SK-N-SH (cell line): ENCODE measurements at regions not wholly inside any gene's neighbourhood (a gene's known extent, or its start where the extent isn't known, plus 50 kb on each side); places are given as distances from the start of the nearest gene placed in this dataset.

Experiments
- CTCF ChIA-PET: fragments of 300-600, 350-600 bp; formaldehyde crosslinking; extraction: SDS; loops from one replicate; lab custom pipeline; 2021; lab: Yijun Ruan, JAX
- POLR2A ChIA-PET: fragments of 350-600 bp; sonication (Branson Sonifier 250); formaldehyde crosslinking; extraction: SDS; loops from one replicate; lab custom pipeline; 2020; ENCODE audit warnings: antibody characterized with exemption, inconsistent platforms; lab: Yijun Ruan, JAX
- DNase-seq: peaks from one replicate; pipeline ENCODE4 v3.0.0; 2012
- H2AFZ ChIP-seq: fragments of 200-600 bp; sonication (generic); 2 replicates; pipeline ENCODE4 v1.8.1; 2016; ENCODE audit warnings: antibody characterized with exemption, mild to moderate bottlenecking, low read depth
- H3F3A ChIP-seq: fragments of 200-600 bp; sonication (generic); replicated peaks from 2 replicates; pipeline ENCODE3; 2016; ENCODE audit warnings: antibody characterized with exemption, mild to moderate bottlenecking; ENCODE audit not compliant: insufficient read depth
- H3K27ac ChIP-seq, 2 experiments: fragments of 200-500 bp in 1 of 2; fragments of 200-600 bp in 1 of 2; sonication (Bioruptor generic) in 1 of 2; sonication (generic), shearing (Covaris generic) in 1 of 2; 2 replicates each; pipeline versions ENCODE4 v1.5.1 to v1.6.1; 2014 to 2016; ENCODE audit warnings: low read depth in 2 of 2, inconsistent platforms in 1 of 2, low read length in 1 of 2, mild to moderate bottlenecking in 1 of 2, mixed read lengths in 1 of 2
- H3K27me3 ChIP-seq: fragments of 200-600 bp; sonication (generic), shearing (Covaris generic); 2 replicates; pipeline ENCODE4 v1.6.1; 2016; ENCODE audit warnings: mixed run types; ENCODE audit not compliant: insufficient read depth
- H3K36me3 ChIP-seq, 2 experiments: fragments of 200-500 bp in 1 of 2; fragments of 200-600 bp in 1 of 2; sonication (Bioruptor generic) in 1 of 2; sonication (generic) in 1 of 2; replicated peaks in 1 of 2; 2 replicates each; pipeline versions ENCODE3 to v1.5.1; 2014 to 2016; ENCODE audit warnings: low read length in 1 of 2, mild to moderate bottlenecking in 1 of 2; ENCODE audit not compliant: insufficient read depth in 2 of 2, control insufficient read depth in 1 of 2
- H3K4me1 ChIP-seq, 2 experiments: fragments of 200-500 bp in 1 of 2; fragments of 200-600 bp in 1 of 2; sonication (Bioruptor generic) in 1 of 2; sonication (generic), shearing (Covaris generic) in 1 of 2; 2 replicates each; pipeline versions ENCODE4 v1.5.1 to v1.6.1; 2014 to 2016; ENCODE audit warnings: low read depth in 1 of 2, low read length in 1 of 2, mixed run types in 1 of 2; ENCODE audit not compliant: insufficient read depth in 2 of 2, control insufficient read depth in 1 of 2
- H3K4me2 ChIP-seq: fragments of 200-600 bp; sonication (generic), shearing (Covaris generic); 2 replicates; pipeline ENCODE4 v1.6.1; 2017; ENCODE audit warnings: mixed run types
- H3K4me3 ChIP-seq, 2 experiments: fragments of 200-500 bp in 1 of 2; fragments of 200-600 bp in 1 of 2; sonication (Bioruptor generic) in 1 of 2; sonication (generic), shearing (Covaris generic) in 1 of 2; 2 replicates each; pipeline versions ENCODE4 v1.5.1 to v1.8.1; 2014 to 2016; ENCODE audit warnings: low read depth in 2 of 2, inconsistent platforms in 1 of 2, low read length in 1 of 2, mild to moderate bottlenecking in 1 of 2, mixed read lengths in 1 of 2, moderate library complexity in 1 of 2
- H3K79me2 ChIP-seq: fragments of 200-600 bp; sonication (generic); 2 replicates; pipeline ENCODE4 v1.8.1; 2017; ENCODE audit warnings: mild to moderate bottlenecking; ENCODE audit not compliant: insufficient read depth
- H3K9ac ChIP-seq: fragments of 200-600 bp; sonication (generic); 2 replicates; pipeline ENCODE4 v1.6.1; 2017; ENCODE audit warnings: mixed run types
- H3K9me2 ChIP-seq: fragments of 200-600 bp; sonication (generic); 2 replicates; pipeline ENCODE4 v1.6.1; 2017; ENCODE audit warnings: mixed run types
- H3K9me3 ChIP-seq: fragments of 200-600 bp; sonication (generic); 2 replicates; pipeline ENCODE4 v1.6.1; 2017; ENCODE audit warnings: mixed run types, mild to moderate bottlenecking, moderate library complexity
- H4K20me1 ChIP-seq: fragments of 200-600 bp; sonication (generic); 2 replicates; pipeline ENCODE4 v1.6.1; 2017; ENCODE audit warnings: mild to moderate bottlenecking, mixed run types; ENCODE audit not compliant: insufficient read depth
- CHD2 ChIP-seq: fragments of 150-350 bp; IDR thresholded peaks from 2 replicates; pipeline ENCODE4 v1.6.1; 2018; ENCODE audit warnings: low read length; ENCODE audit not compliant: partially characterized antibody
- ELF1 ChIP-seq: IDR thresholded peaks from 2 replicates; pipeline ENCODE4 v1.4.0; 2012
- EP300 ChIP-seq, 2 experiments: IDR thresholded peaks; 2 replicates each; pipeline versions ENCODE4 v1.4.0 to v1.6.1; 2012; ENCODE audit warnings: borderline replicate concordance in 1 of 2, low read depth in 1 of 2, low read length in 1 of 2
- FOXJ3 ChIP-seq: sonication (generic); formaldehyde crosslinking; IDR thresholded peaks from 2 replicates; pipeline ENCODE4 v1.5.1; 2020; ENCODE audit warnings: mild to moderate bottlenecking, missing genetic modification reagents
- GABPA ChIP-seq: IDR thresholded peaks from 2 replicates; pipeline ENCODE4 v1.4.0; 2012; ENCODE audit warnings: low read depth, mild to moderate bottlenecking
- GATA2 ChIP-seq: sonication (generic); formaldehyde crosslinking; IDR thresholded peaks from 2 replicates; pipeline ENCODE4 v1.5.0; 2020; ENCODE audit warnings: mild to moderate bottlenecking, missing genetic modification reagents
- JUND ChIP-seq: IDR thresholded peaks from 2 replicates; pipeline ENCODE4 v1.4.0; 2012
- MXI1 ChIP-seq: IDR thresholded peaks from 2 replicates; pipeline ENCODE4 v1.6.1; 2012; ENCODE audit warnings: mild to moderate bottlenecking, low read depth, low read length, improper control_type of control experiment
- NFIC ChIP-seq: IDR thresholded peaks from 2 replicates; pipeline ENCODE4 v1.4.0; 2012; ENCODE audit warnings: borderline replicate concordance
- NRF1 ChIP-seq: IDR thresholded peaks from 2 replicates; pipeline ENCODE4 v1.6.1; 2012; ENCODE audit warnings: low read depth, mild to moderate bottlenecking, low read length
- PBX3 ChIP-seq: IDR thresholded peaks from 2 replicates; pipeline ENCODE4; 2012
- POLR2AphosphoS5 ChIP-seq: IDR thresholded peaks from 2 replicates; pipeline ENCODE4 v1.6.1; 2012; ENCODE audit warnings: low read depth, low read length
- RCOR1 ChIP-seq: fragments of 150-350 bp; IDR thresholded peaks from 2 replicates; pipeline ENCODE4 v1.6.1; 2017; ENCODE audit warnings: antibody characterized with exemption, low read length
- REST ChIP-seq: IDR thresholded peaks from 2 replicates; pipeline ENCODE4 v1.6.1; 2012; ENCODE audit warnings: mild to moderate bottlenecking, low read depth, low read length, moderate library complexity
- RFX5 ChIP-seq: IDR thresholded peaks from 2 replicates; pipeline ENCODE4 v1.6.1; 2012; ENCODE audit warnings: mild to moderate bottlenecking, improper control_type of control experiment, low read length
- RXRA ChIP-seq: IDR thresholded peaks from 2 replicates; pipeline ENCODE4 v1.4.0; 2012; ENCODE audit warnings: low read depth, mild to moderate bottlenecking, borderline replicate concordance
- SIN3A ChIP-seq: IDR thresholded peaks from 2 replicates; pipeline ENCODE4 v1.6.1; 2012; ENCODE audit warnings: low read depth, mild to moderate bottlenecking, low read length, moderate library complexity, borderline replicate concordance
- SMC3 ChIP-seq: IDR thresholded peaks from 2 replicates; pipeline ENCODE4 v1.6.1; 2012; ENCODE audit warnings: low read depth, low read length, improper control_type of control experiment
- TEAD4 ChIP-seq: IDR thresholded peaks from 2 replicates; pipeline ENCODE4 v1.4.0; 2012; ENCODE audit warnings: mild to moderate bottlenecking, borderline replicate concordance; ENCODE audit not compliant: insufficient read depth
- USF2 ChIP-seq: fragments of 150-350 bp; IDR thresholded peaks from 2 replicates; pipeline ENCODE4 v1.6.1; 2017; ENCODE audit warnings: antibody characterized with exemption, low read length, low read depth, borderline replicate concordance
- YY1 ChIP-seq: IDR thresholded peaks from 2 replicates; pipeline ENCODE4 v1.4.0; 2012; ENCODE audit warnings: low read depth, mild to moderate bottlenecking
- WGBS: methylation state at CpG from one replicate; pipeline ENCODE4 v1.1.6; 2017; ENCODE audit warnings: low lambda C conversion rate; 5-methylcytosine and 5-hydroxymethylcytosine counted together

GRCh38 chr7:159227433-159227832, 82.8 kb upstream of the VIPR2 start:
- no peaks in the 10 kb centered on the region for H3K79me2 ChIP-seq
- no peak overlapping the region for H2AFZ ChIP-seq
- 22% methylated on average over 5 of the region's 5 CpGs for WGBS
- no peaks in the 10 kb centered on the region for H4K20me1 ChIP-seq
- H3K27me3 ChIP-seq, result no peaks in the 10 kb centered on the region
- H3K36me3 ChIP-seq, result no peaks in the 10 kb centered on the region
- DNase-seq, result no peak
- CTCF ChIA-PET, result no interaction called here
- POLR2A ChIA-PET, result no interaction called here
- H3K9me3 ChIP-seq, result peaks cover 9% of the 10 kb centered on the region
- no peaks in the 10 kb centered on the region for H3K9me2 ChIP-seq
- no peaks in the 10 kb centered on the region for H3F3A ChIP-seq
- peaks cover 0 to 21% of the 10 kb centered on the region in 2 experiments; a peak in 2 of 4 replicates for H3K4me1 ChIP-seq
- no peak overlapping the region for H3K9ac ChIP-seq
- H3K4me3 ChIP-seq, result no peak overlapping the region
- TF ChIP-seq GATA2 (CRISPR knock-in tag) (no peak), EP300 (IDR thresholded peaks at IDR 0.05; ENCODE audit: borderline replicate concordance in 1 of 2, low read depth in 1 of 2, low read length in 1 of 2) (no peak), RXRA (no peak), TEAD4 (no peak), SMC3 (no peak), YY1 (no peak), PBX3 (no peak), RCOR1 (no peak), USF2 (no peak), FOXJ3 (CRISPR knock-in tag) (no peak), CHD2 (no peak), GABPA (no peak), RFX5 (no peak)
- H3K4me2 ChIP-seq, result no peak overlapping the region
- H3K27ac ChIP-seq, result no peak overlapping the region

- Histone ChIP-seq H3K27ac (peak overlapping the region in 1 of 2 experiments; percentile 60; a peak in 2 of 4 replicates), H3K9me3 (peaks cover 9% of the 10 kb centered on the region), H3F3A (no peaks in the 10 kb centered on the region), H3K79me2 (no peaks in the 10 kb centered on the region), H3K9me2 (no peaks in the 10 kb centered on the region), H3K27me3 (no peaks in the 10 kb centered on the region), H3K36me3 (no peaks in the 10 kb centered on the region), H3K9ac (no peak overlapping the region), H3K4me2 (no peak overlapping the region), H3K4me1 (peaks cover 0 to 21% of the 10 kb centered on the region in 2 experiments; a peak in 2 of 4 replicates), H3K4me3 (no peak overlapping the region), H4K20me1 (no peaks in the 10 kb centered on the region), H2AFZ (no peak overlapping the region)
- 14% methylated on average over 6 of the region's 6 CpGs for WGBS
- CTCF ChIA-PET, result interaction anchor here (1.0 to 2.0 kb wide), 3 partner anchors 9 to 250 kb away, joined by 3 to 7 read pairs (median 4); no protein-coding TSS in a partner anchor
- POLR2A ChIA-PET, result no interaction called here
- DNase-seq, result peak; percentile 63
- TF ChIP-seq EP300 (IDR thresholded peaks at IDR 0.05; ENCODE audit: borderline replicate concordance in 1 of 2, low read depth in 1 of 2, low read length in 1 of 2) (peak in 1 of 2 experiments; percentile 51; a peak in 1 of 4 replicates), CHD2 (peak; percentile 17), REST (no peak), TEAD4 (no peak), JUND (no peak), PBX3 (no peak), MXI1 (no peak), FOXJ3 (CRISPR knock-in tag) (no peak), POLR2AphosphoS5 (no peak), NFIC (no peak), SIN3A (no peak), NRF1 (no peak), ELF1 (no peak), GATA2 (CRISPR knock-in tag) (peak; percentile 39; the same call in 1 of the 2 replicates)
Measured at GRCh38 chr7:159226011-159226702, 81.5 kb upstream of the VIPR2 start.
